HG03575 (cell line): ENCODE measurements at regions not wholly inside any gene's neighbourhood (a gene's known extent, or its start where the extent isn't known, plus 50 kb on each side); places are given as distances from the start of the nearest gene placed in this dataset.

Experiments
- ATAC-seq: cut with Tn5 transposase; IDR thresholded peaks from one replicate; pipeline ENCODE4 v1.9.1; 2021; ENCODE audit not compliant: unreplicated experiment, insufficient number of reproducible peaks, low FRiP score; ENCODE audit errors: extremely low read depth

DNA sequence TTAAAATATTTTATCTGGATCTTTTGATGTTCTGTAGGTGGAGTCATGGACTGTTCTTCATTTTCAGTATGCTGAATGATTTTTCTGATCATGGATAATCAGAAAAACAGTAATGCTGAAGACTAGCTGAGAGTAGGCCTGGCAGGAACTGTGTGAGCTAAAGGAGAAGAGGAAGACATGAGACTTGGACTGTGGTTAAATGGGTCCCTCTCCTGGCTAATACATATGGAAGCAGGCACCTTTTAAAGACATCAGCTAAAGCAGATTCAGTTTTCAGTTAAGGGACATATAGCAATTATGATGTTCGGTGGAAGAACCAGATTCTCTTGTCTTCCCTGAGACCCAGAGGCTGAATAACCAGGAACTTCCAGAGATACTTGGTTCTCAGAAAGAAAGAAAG, 169.4 kb downstream of the OLFM4 start:
- no peak for ATAC-seq

DNA sequence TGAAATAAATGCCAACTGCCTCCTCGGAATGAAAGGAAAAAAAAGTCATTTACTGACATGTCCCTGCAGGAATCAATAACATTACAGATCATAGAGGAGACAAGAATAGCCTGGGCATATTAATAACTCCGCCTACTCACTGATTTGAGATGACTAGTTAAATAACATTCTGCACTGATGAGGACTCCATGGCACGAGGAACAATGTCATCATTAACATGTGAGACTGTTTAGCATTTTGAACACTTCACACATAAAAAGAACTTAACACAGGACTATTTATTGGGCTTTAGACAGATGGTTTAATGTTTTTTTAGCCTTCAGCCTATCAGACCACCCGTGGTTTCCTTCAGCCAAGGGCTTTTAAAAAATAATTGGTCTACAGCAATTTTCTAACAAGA, 170.1 kb downstream of the OLFM4 start:
- ATAC-seq = no peak

DNA sequence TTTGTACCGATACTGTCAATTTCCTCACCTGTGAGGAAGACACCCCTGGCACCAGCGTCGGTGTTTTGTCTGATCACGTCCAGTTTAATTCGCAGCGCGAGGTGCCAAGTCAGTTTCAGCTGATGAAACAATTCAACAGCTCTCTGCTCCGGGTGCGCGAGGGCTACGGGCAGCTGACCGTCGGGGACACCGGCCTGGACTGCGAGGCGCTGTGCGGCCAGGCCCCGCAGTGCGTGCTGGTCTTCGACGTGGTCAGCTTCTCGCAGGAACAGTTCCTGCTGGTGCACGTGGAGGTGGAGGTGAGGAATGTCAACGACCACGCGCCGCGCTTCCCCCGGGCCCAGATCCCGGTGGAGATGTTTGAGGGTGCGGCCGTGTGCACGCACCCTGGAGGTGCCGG, 171.5 kb downstream of the OLFM4 start:
- no peak for ATAC-seq

DNA sequence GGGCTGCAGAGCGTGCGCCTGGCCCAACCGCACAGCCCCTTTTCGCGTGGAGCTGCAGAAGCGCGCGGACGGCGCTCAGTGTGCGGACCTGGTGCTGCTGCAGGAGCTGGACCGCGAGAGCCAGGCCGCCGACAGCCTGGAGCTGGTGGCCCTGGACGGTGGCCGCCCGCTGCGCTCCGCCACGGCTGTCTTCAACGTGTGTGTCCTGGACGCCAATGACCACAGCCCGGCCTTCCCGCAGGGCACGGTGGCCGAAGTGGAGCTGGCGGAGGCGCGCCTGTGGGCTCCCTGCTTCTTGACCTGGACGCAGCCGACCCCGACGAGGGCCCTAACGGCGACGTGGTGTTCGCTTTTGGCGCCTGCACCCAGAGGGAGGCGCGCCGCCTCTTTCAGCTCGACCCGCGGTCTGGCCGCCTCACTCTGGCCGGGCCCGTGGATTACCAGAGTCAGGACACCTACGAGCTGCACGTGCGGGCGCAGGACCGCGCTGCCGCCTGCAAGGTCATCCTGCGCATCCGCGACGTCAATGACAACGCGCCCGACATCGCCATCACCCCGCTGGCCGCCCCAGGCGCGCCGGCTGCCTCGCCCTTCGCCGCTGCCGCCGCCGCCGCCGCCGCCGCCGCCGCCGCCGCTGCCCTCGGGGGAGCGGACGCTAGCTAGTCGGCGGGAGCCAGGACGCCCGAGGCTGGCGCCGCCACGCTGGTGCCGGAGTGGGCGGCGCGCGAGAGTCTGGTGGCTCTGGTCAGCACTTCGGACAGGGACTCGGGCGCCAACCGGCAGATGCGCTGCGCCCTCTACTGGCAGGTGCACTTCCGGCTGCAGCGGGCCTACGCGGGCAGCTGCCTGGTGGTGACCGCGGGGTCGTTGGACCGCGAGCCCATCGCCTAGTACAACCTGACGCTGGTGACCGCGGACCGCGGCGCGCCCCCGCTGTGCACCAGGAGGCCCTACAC, 172.2 kb downstream of the OLFM4 start:
- ATAC-seq = no peak

DNA sequence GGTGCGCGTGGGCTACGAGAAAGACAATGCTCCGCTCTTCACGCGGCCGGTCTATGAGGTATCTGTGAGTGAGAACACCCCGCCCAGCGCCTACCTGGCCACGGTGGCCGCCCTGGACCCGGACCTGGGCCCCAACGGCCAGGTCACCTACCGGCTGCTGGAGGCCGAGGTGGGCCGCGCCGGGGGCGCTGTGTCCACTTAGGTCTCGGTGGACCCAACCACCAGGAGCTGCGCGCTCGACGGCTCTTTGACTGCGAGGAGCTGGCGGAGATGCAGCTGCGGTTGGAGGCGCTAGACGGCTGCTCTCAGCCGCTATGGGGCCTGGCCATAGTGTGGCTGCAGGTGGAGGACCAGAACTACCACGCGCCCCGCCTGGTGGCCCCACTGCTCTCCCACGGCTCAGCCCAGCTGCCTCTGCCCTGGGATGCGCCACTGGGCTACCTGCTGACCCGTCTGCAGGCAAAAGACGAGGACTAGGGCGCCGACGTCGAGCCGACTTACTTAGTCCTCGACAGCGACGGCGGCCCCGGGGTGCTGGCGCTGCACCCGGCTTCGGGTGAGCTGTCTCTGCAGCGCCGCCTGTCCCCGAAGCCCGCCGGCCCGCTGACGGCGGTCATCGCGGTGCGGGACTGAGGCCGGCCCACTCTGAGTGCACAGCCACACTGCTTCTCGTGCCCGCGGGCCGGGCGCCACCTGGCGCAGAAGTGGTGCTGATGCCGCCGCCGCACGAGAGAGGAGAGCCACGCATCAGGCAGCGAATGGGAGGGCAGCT, 173.0 kb downstream of the OLFM4 start:
- ATAC-seq = no peak

DNA sequence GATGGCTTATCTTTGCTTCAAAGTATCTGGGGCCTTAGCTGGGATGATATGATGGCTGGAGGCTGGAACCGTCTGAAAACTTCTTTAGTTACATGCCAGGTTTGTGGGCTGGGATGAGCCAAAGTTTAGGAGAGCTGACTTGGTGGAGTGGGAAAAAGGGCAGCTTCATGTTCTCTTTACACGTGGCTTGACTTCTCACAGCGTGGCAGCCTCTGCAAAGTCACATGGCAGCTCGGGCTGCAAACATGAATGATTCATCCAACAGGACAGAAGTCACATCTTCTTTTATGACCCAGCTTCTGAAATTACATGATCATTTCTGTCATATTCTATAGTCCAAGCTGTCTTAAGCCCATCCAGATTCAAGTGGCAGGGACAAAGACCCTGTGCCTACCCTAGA, 176.0 kb downstream of the OLFM4 start:
- ATAC-seq = no peak

DNA sequence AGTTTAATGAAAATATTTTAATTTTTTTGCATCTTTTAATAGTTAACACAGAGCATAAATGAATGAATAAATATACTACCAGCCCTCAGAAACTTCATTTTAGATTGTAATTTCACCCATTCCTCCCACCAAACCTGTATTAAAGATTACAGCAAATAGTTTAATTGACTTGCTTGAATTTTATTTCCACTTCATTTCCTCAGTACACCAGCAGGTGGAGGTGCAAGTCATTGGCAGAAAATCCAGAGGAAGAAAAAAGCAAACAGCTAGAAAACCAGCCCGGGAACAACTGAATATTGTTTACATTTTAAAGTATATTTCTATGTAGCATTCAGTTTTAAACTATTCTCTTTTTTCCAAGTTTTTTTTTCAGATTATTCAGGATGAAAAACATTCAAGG, 177.8 kb downstream of the OLFM4 start:
- ATAC-seq = no peak

DNA sequence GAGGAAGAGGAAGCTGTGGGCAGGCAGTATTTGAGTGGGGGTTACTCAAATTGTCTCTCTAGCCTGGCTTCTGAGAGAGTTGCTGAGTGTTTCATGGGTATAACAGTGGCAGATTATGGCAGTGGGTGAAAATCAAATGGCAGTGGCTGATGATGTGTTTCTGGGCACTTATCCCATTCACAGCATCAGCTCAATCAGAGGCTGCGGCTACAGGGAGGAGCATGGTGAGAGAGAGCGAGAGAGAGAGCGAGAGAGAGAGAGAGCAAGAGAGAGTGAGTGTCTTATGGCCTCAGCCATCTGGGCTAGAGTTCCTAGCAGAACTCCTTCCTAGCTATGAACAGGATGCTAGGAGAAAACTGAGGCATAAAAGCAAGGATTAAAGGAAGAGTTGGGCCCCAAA, 178.9 kb downstream of the OLFM4 start:
- no peak for ATAC-seq

DNA sequence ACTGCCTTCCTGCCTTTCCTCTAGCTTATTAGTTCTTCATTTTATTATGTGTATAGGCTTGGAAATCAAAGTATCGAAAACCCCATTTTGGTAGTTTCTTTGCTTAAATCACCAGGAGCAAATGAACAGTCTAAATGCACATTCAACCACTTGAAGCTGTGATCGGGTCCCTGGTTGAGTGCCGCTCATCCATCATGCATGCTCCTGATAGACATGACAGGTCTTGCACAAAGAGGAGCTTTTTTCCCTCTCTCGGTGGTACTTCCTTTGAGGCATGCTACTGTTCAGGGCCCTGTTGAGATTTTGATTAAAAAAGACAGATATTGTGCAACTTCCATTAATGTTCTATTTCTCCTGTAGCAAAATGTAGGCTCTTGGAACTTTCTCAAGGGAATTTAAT, 185.8 kb downstream of the OLFM4 start:
- ATAC-seq = no peak

DNA sequence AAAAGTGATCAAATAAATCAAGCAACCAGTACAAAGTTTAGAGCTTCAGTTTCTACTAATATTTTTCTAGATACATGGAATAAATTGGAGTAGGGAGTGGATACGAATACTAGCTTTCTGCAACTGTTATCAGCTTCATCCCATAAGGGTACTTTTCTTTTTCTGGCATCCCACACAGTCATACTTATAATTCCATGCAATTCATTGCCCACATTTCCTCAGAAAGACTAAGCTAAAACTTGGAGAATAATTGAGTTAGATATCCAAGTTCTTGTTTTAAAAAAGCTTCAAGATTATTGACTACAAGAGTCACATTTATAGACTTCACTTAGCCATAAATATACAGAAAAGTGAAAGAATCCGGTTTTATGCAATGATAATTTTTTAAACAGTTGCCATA, 186.9 kb downstream of the OLFM4 start:
- no peak for ATAC-seq

DNA sequence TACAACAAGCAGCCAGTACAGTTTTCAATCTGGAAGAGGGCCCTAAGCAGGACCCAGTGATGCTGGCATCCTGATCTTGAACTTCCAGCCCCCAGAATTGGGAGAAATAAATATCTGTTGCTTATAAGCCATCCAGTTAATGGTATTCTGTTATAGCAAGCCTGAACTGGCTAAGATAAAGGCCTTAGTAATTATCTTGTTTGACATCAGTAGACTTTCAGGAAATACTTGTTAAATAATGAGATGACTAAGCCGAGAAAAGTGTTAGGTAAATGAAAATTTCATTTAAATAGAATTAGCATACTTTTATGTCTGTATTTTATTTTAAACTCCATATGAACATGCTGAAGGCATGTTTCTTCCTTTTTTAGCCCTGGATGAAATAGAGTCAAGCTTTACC, 188.2 kb downstream of the OLFM4 start:
- ATAC-seq = no peak

DNA sequence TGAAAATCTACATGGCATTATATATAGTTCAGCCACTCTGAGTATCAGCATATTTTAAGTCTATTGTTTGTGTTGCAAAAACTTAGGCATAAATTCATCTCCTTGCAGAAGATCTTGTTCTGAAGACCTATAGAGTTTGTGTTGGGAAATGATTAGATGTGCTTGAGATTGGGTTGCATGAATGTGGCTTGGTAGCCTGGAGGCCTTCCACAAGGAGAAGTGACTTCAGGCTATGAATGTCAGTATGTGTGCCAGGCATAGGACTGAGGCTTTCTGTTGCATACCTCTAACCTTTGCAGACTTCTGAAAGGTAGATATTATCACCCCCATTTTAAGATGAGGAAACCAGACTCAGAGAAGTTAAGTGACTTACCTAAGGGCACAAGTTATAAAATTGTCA, 188.6 kb downstream of the OLFM4 start:
- no peak for ATAC-seq

DNA sequence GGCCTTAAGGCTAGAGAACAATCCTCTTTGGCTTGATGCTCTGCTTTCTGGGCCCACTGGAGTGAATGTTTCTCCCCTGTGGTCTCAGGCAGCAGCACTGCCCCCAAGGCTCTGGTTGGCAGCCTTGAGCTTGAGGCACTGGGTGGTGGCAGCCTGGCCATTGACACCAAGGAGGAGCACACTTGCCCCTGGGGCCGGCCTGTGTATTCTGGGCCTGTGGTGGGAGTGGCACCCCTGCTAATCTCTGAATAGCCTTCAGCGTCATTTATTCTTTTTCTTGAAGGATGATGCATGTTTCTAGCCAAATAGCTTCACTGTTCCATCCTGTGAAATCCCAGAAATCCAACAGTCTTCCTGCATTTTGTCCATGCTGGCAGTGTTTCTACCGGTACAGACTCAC, 191.4 kb downstream of the OLFM4 start:
- ATAC-seq = no peak

DNA sequence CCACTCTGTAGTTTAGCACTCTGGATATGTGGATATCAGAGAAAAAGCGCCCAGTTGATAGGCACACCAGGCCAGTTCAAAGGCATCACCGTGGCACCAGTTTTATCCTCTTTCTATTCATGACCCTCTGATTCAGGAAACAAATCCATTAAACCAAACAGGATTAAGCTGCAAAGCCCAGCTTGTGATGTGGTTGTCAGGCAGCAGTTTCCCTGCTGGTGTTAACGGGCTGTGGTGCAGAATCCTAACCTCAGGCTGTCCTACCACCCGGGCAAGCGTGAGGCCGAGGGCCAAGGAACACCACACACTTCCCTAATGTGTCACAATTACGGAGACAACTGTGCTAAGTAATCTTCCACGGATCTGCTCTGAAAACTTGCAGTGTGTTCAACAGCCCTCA, 209.1 kb downstream of the OLFM4 start:
- no peak for ATAC-seq

DNA sequence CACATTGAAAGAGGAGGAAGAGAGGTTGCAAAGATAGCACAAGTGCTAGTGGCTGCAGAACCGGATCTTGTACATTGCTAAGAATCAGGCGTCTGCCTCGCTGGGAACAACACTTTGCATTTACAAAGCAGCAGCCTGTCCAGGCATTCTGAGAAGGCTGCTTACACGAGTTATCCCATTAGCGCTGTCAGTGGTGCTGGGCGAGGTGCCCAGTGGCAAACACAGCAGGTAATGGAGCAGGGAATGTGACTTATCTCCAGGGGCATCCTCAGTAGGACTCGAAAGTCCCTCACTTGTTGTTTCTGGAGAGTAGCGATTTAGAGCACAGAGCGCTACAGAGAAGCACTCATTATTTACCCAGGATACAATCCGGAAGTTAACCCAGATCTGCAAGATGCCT, 209.6 kb downstream of the OLFM4 start:
- ATAC-seq = no peak

DNA sequence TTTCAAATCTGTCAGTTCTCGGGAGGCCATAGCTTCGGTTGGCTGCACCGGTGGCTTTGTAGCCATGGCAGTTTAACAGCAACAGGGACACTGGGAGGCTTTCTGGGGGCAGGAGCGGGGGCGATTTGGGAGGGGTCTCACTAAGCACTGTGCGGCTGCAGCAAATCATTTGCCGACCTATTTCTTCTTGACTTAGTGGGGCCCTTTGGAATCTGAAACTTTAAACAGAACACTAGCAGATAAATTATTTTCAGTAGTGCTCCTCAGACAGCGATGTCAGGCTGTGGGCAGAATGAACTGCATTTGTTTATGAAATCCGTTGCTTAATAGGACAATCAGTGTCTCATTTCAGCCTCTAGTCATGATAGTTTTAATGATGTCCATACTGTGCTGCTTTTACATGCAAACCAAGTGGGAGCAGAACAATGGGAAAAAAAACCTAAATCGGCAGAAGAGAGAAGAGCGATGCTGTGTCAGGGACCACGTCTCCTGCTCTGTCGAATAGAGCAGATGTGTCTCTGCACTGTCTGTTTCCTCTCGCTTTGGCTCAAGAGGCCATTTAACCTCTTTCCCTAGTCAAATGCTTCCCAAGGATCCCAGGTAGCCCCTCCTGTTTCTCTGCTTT, 211.9 kb downstream of the OLFM4 start:
- ATAC-seq = no peak

DNA sequence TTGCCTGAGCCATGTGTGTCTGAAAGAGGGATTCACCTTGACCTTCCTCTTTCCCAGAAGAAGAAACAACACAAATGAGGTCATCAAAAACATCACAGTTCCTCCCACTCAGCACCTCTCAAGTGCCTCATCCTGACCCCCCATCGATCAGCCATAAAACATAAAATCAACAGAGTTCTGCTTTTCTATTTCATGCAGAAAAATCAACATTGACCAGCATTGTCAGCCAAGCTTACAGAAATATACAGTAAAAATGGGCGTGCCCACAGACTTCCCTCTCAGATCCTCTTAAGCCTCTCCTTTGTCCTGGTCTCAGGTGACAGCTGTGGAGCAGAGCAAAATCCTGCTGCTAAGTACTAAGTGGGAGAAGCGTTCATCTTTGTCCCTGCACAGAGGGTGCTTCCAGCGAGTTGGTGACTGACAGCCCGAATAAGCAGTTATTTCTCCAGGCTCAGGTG, 213.3 kb downstream of the OLFM4 start:
- no peak for ATAC-seq

DNA sequence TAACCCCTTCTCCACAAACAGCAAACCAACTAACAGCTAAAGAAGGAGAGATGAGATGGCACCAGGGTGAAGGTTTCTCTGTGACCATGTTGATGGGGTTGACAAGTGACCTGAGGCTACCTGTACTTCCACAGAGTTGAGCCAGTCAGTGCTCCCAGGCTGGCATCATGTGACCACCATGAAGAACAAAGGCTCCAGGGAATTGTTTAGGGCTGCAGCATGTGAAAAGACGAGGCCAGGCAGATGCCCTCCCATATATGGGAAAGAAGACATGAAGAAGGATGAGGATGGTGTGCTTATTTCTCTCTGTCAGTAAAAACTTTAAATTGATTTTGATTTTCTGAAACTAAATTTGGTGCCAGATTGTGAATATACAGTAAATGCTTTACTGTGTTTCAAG, 220.6 kb downstream of the OLFM4 start:
- ATAC-seq = no peak

DNA sequence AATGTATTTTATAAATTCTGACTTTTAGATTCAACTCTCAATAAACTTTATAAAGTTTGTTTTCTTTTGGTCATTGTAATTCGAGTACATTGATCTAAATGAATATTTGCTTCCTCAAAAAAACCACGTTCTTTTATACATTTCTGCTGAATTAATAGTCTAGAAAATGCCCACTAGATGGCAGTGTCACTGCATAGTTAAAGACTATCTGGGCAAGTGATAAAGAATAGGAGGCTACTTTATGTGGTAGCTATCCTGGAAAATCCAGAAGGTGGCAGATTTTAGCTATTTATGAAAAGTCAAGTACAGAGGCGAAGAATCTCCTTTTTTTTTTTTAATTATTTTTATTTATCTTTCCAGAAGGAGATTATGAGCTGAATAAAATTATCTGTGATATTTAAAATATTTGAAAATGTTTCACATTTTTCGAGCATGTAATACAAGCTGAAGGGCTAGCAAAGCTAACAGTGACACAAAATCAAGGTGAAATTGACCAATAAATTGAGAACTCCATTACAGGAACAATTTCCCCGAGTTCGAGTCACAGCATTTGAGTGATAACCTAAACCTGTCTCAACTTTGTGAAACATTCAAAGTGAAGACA, 221.8 kb downstream of the OLFM4 start:
- ATAC-seq = no peak
